ENCODE measurements at regions not wholly inside any gene's neighbourhood (a gene's known extent, or its start where the extent isn't known, plus 50 kb on each side); places are given as distances from the start of the nearest gene placed in this dataset.

- Histone ChIP-seq H3K27me3 (ENCODE audit: insufficient read depth, low read depth) (no peaks in the 10 kb centered on the region), H3K4me3 (IDR thresholded peaks at IDR 0.05; ENCODE audit: insufficient read depth, low read depth, low read length) (no peak overlapping the region), H3K9ac (no peak overlapping the region), H4K20me1 (ENCODE audit: insufficient read depth) (no peaks in the 10 kb centered on the region), H3K4me1 (ENCODE audit: low read depth, poor library complexity, severe bottlenecking) (no peaks in the 10 kb centered on the region), H2AFZ (ENCODE audit: low read depth) (no peak overlapping the region), H3K79me2 (ENCODE audit: insufficient read depth, low read depth) (no peaks in the 10 kb centered on the region), H3K27ac (no peak overlapping the region), H3K4me2 (no peak overlapping the region), H3K36me3 (ENCODE audit: insufficient read depth) (no peaks in the 10 kb centered on the region)
- TF ChIP-seq CTCF (conservative IDR thresholded peaks at IDR 0.05; ENCODE audit: low read depth, low read length) = no peak
These were observed 633.9 kb upstream of the PKDCC start for GRCh38 chr2:41413813-41414485.

GRCh38 chr2:41414486-41415230 is 633.2 kb upstream of the PKDCC start:
- no peaks in the 10 kb centered on the region for H3K79me2 ChIP-seq (ENCODE audit: insufficient read depth, low read depth)
- H3K4me1 ChIP-seq (ENCODE audit: low read depth, poor library complexity, severe bottlenecking) = no peaks in the 10 kb centered on the region
- no peak overlapping the region for H2AFZ ChIP-seq (ENCODE audit: low read depth)
- H3K27me3 ChIP-seq (ENCODE audit: insufficient read depth, low read depth) = no peaks in the 10 kb centered on the region
- TF ChIP-seq CTCF (conservative IDR thresholded peaks at IDR 0.05; ENCODE audit: low read depth, low read length) = peak; percentile 86
- H3K4me2 ChIP-seq = no peak overlapping the region
- no peak overlapping the region for H3K4me3 ChIP-seq (IDR thresholded peaks at IDR 0.05; ENCODE audit: insufficient read depth, low read depth, low read length)
- no peak overlapping the region for H3K27ac ChIP-seq
- no peaks in the 10 kb centered on the region for H3K36me3 ChIP-seq (ENCODE audit: insufficient read depth)
- no peak overlapping the region for H3K9ac ChIP-seq
- H4K20me1 ChIP-seq (ENCODE audit: insufficient read depth) = no peaks in the 10 kb centered on the region

- H3K9ac ChIP-seq = no peak overlapping the region
- H3K4me1 ChIP-seq (ENCODE audit: low read depth, poor library complexity, severe bottlenecking) = no peaks in the 10 kb centered on the region
- no peak overlapping the region for H3K4me3 ChIP-seq (IDR thresholded peaks at IDR 0.05; ENCODE audit: insufficient read depth, low read depth, low read length)
- no peaks in the 10 kb centered on the region for H3K79me2 ChIP-seq (ENCODE audit: insufficient read depth, low read depth)
- no peak overlapping the region for H3K27ac ChIP-seq
- no peaks in the 10 kb centered on the region for H4K20me1 ChIP-seq (ENCODE audit: insufficient read depth)
- no peaks in the 10 kb centered on the region for H3K27me3 ChIP-seq (ENCODE audit: insufficient read depth, low read depth)
- H3K4me2 ChIP-seq = no peak overlapping the region
- TF ChIP-seq CTCF (conservative IDR thresholded peaks at IDR 0.05; ENCODE audit: low read depth, low read length) = no peak
- H2AFZ ChIP-seq (ENCODE audit: low read depth) = no peak overlapping the region
- H3K36me3 ChIP-seq (ENCODE audit: insufficient read depth) = no peaks in the 10 kb centered on the region
These were observed 630.3 kb upstream of the PKDCC start for GRCh38 chr2:41417511-41417910.

- H2AFZ ChIP-seq (ENCODE audit: low read depth) = no peak overlapping the region
- no peaks in the 10 kb centered on the region for H4K20me1 ChIP-seq (ENCODE audit: insufficient read depth)
- H3K4me1 ChIP-seq (ENCODE audit: low read depth, poor library complexity, severe bottlenecking) = no peaks in the 10 kb centered on the region
- H3K27ac ChIP-seq = no peak overlapping the region
- TF ChIP-seq CTCF (conservative IDR thresholded peaks at IDR 0.05; ENCODE audit: low read depth, low read length) = no peak
- H3K36me3 ChIP-seq (ENCODE audit: insufficient read depth) = no peaks in the 10 kb centered on the region
- H3K9ac ChIP-seq = no peak overlapping the region
- no peak overlapping the region for H3K4me2 ChIP-seq
- H3K79me2 ChIP-seq (ENCODE audit: insufficient read depth, low read depth) = no peaks in the 10 kb centered on the region
- H3K4me3 ChIP-seq (IDR thresholded peaks at IDR 0.05; ENCODE audit: insufficient read depth, low read depth, low read length) = no peak overlapping the region
- no peaks in the 10 kb centered on the region for H3K27me3 ChIP-seq (ENCODE audit: insufficient read depth, low read depth)
These were observed 627.6 kb upstream of the PKDCC start for GRCh38 chr2:41420219-41420618.
